ENCODE measurements at regions not wholly inside any gene's neighbourhood (a gene's known extent, or its start where the extent isn't known, plus 50 kb on each side); places are given as distances from the start of the nearest gene placed in this dataset.

- no peak overlapping the region for H3K27ac Mint-ChIP-seq
- H3K4me3 Mint-ChIP-seq: no peak overlapping the region
- H3K9me3 Mint-ChIP-seq (ENCODE audit: insufficient read depth): no peaks in the 10 kb centered on the region
- H3K4me1 Mint-ChIP-seq (ENCODE audit: low read depth): no peaks in the 10 kb centered on the region
- no peak for ATAC-seq
- no peaks in the 10 kb centered on the region for H3K36me3 Mint-ChIP-seq (ENCODE audit: low read depth)
- H3K27me3 Mint-ChIP-seq (ENCODE audit: low read depth): no peaks in the 10 kb centered on the region
- ChIA-PET CTCF (no interaction called here), POLR2A (no interaction called here)
- no peak for DNase-seq
These were observed 713.1 kb downstream of the CBLN2 start for GRCh38 chr18:71831039-71831438.

DNA sequence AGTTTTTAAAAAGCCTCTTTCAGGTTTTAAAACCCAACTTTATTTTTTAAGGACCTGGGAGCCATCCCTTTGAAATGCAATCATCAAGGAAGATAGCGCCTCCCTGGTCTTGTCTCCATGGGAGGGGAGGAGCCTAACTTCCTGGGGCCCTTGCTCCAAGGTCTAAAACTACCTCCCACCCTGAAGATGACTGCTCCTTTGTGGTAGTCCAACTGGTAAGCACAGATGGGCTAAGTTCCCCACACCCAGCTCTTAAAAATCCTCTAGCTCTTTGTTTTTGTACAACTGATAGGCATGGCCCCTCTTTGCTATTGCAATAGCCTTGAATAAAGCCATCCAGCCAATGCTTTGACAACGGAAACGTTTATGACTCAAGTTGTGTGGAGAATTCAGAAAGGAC is 716.8 kb downstream of the CBLN2 start:
- H3K27ac Mint-ChIP-seq: no peak overlapping the region
- H3K27me3 Mint-ChIP-seq (ENCODE audit: low read depth): no peaks in the 10 kb centered on the region
- no peaks in the 10 kb centered on the region for H3K4me1 Mint-ChIP-seq (ENCODE audit: low read depth)
- H3K4me3 Mint-ChIP-seq: no peak overlapping the region
- ATAC-seq (no peak), DNase-seq (no peak)
- POLR2A ChIA-PET: no interaction called here
- no peaks in the 10 kb centered on the region for H3K9me3 Mint-ChIP-seq (ENCODE audit: insufficient read depth)
- CTCF ChIA-PET: no interaction called here
- H3K36me3 Mint-ChIP-seq (ENCODE audit: low read depth): no peaks in the 10 kb centered on the region

DNA sequence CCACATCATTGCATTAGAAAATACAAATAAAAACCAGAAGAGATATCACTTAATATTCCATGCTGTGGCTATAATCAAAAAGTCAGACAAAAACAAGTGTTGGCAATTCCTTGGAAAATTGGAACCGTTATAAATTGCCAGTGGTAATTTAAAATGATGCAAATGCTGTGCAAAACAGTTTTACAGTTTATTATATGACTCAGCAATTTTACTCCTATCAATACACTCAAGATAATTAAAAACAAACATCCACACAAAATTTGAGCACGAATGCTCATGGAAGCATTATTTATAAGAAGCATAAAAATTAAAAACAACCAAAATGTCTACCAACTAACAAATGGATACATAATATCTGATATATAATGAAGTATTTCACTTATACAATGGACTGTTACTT is 728.8 kb downstream of the CBLN2 start:
- no peak overlapping the region for H3K27ac Mint-ChIP-seq
- POLR2A ChIA-PET: no interaction called here
- DNase-seq (no peak), ATAC-seq (no peak)
- H3K36me3 Mint-ChIP-seq (ENCODE audit: low read depth): no peaks in the 10 kb centered on the region
- H3K4me3 Mint-ChIP-seq: no peak overlapping the region
- H3K9me3 Mint-ChIP-seq (ENCODE audit: insufficient read depth): no peaks in the 10 kb centered on the region
- CTCF ChIA-PET: no interaction called here
- no peaks in the 10 kb centered on the region for H3K4me1 Mint-ChIP-seq (ENCODE audit: low read depth)
- H3K27me3 Mint-ChIP-seq (ENCODE audit: low read depth): no peaks in the 10 kb centered on the region

DNA sequence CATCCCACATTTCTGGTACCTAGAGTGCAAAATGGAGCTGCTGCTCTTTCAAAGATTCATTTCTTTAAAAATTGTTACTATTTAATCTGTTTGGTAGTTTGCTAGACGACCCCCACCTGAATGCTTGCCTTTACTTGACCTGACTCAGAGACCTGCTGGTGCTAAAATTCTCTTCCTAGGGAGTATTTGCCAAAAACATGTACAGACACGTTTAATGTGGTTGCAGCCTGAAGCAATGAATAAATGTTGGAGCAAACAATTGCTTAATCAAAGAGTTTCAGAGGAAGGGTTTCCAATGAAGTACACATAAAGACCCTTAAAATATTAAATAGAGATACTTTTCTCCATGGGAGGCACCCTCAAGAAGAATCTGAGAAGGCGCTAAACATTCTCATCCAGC is 734.4 kb downstream of the CBLN2 start:
- CTCF ChIA-PET: no interaction called here
- Mint-ChIP-seq H3K9me3 (ENCODE audit: insufficient read depth) (peaks cover 5% of the 10 kb centered on the region), H3K27me3 (ENCODE audit: low read depth) (no peaks in the 10 kb centered on the region), H3K4me1 (ENCODE audit: low read depth) (no peaks in the 10 kb centered on the region), H3K27ac (no peak overlapping the region), H3K36me3 (ENCODE audit: low read depth) (no peaks in the 10 kb centered on the region), H3K4me3 (no peak overlapping the region)
- ATAC-seq (no peak), DNase-seq (no peak)
- POLR2A ChIA-PET: interaction anchor here (0.6 kb wide), 1 partner anchor 504 kb away, joined by 6 read pairs; no protein-coding TSS in a partner anchor

GRCh38 chr18:71808616-71809015 is 735.5 kb downstream of the CBLN2 start:
- peaks cover 5% of the 10 kb centered on the region for H3K9me3 Mint-ChIP-seq (ENCODE audit: insufficient read depth)
- H3K36me3 Mint-ChIP-seq (ENCODE audit: low read depth): no peaks in the 10 kb centered on the region
- DNase-seq (no peak), ATAC-seq (no peak)
- H3K4me3 Mint-ChIP-seq: no peak overlapping the region
- ChIA-PET CTCF (no interaction called here), POLR2A (no interaction called here)
- no peaks in the 10 kb centered on the region for H3K4me1 Mint-ChIP-seq (ENCODE audit: low read depth)
- no peak overlapping the region for H3K27ac Mint-ChIP-seq
- H3K27me3 Mint-ChIP-seq (ENCODE audit: low read depth): no peaks in the 10 kb centered on the region

DNA sequence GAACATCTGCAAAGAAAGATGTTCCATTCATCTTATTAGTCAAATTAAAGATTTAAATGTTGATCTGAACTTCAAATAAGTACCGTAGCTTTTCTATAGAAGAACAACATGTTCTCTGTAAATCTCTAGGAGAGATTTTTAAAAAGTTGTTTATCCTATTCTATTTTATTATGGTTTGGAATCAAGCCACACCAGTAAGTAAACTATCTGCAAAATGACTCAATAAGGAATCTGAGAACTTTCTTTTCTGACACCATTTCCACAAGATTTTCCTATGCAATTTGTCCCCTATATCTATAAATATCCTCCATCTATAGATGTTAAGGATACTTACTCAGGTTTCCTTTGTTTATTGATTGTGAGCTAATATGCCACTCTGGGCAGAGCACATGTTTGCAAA is 736.6 kb downstream of the CBLN2 start:
- H3K27me3 Mint-ChIP-seq (ENCODE audit: low read depth): no peaks in the 10 kb centered on the region
- H3K4me1 Mint-ChIP-seq (ENCODE audit: low read depth): no peaks in the 10 kb centered on the region
- ChIA-PET CTCF (no interaction called here), POLR2A (no interaction called here)
- ATAC-seq (no peak), DNase-seq (no peak)
- H3K27ac Mint-ChIP-seq: no peak overlapping the region
- peaks cover 5% of the 10 kb centered on the region for H3K9me3 Mint-ChIP-seq (ENCODE audit: insufficient read depth)
- no peaks in the 10 kb centered on the region for H3K36me3 Mint-ChIP-seq (ENCODE audit: low read depth)
- no peak overlapping the region for H3K4me3 Mint-ChIP-seq

DNA sequence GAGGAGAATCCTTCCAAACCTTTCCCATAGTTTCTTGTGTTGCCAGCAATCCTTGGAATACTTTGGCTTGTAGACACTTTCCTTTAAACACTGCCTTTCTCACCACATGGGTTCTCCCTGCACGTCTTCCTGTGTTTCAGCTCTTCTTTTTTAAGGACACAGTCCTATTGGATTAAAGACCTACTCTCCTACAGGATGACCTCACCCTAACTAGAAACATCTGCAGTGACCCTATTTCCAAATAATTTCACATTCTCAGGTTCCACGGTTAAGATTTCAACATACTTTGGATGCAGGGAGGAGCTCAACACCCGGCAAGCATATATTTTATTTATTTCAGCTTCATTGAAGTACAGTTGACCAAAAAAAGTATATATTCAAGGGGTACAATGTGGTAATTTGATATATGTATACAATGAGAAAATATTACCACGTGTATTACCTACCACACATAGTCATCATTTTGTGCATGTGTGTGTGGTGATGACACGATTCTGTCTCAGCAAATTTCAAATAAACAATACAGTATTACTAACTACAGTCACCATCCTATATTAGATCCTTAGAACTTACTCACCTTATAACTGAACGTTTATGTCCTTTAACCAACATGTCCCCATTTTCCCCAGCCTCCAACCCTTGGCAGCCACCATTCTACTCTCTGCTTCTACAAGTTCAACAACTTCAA is 745.0 kb downstream of the CBLN2 start:
- ChIA-PET CTCF (no interaction called here), POLR2A (no interaction called here)
- ATAC-seq (no peak), DNase-seq (no peak)
- Mint-ChIP-seq H3K27ac (no peak overlapping the region), H3K9me3 (ENCODE audit: insufficient read depth) (no peaks in the 10 kb centered on the region), H3K27me3 (ENCODE audit: low read depth) (no peaks in the 10 kb centered on the region), H3K36me3 (ENCODE audit: low read depth) (no peaks in the 10 kb centered on the region), H3K4me3 (no peak overlapping the region), H3K4me1 (ENCODE audit: low read depth) (no peaks in the 10 kb centered on the region)

DNA sequence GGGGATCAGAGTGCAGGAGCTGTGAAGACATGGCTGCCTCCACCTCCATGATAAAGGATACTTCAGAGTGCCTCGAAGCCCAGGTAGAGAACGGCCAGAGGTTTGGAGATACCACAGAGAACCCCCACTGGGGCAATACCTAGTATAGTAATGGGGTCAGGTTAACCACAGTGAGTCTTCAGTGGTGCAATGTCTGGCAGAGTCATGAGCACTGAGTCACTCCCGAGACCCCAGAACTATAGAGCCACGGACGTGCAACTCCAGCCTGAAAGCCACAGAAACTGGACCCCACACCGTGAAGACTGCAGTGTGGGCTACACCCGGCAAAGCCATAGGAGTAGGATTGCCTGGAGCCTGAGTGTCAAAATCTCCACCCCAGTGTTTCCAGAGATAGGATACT is 746.6 kb downstream of the CBLN2 start:
- H3K9me3 Mint-ChIP-seq (ENCODE audit: insufficient read depth): no peaks in the 10 kb centered on the region
- H3K4me1 Mint-ChIP-seq (ENCODE audit: low read depth): no peaks in the 10 kb centered on the region
- POLR2A ChIA-PET: no interaction called here
- DNase-seq: no peak
- H3K36me3 Mint-ChIP-seq (ENCODE audit: low read depth): no peaks in the 10 kb centered on the region
- no peak for ATAC-seq
- no peaks in the 10 kb centered on the region for H3K27me3 Mint-ChIP-seq (ENCODE audit: low read depth)
- H3K27ac Mint-ChIP-seq: no peak overlapping the region
- CTCF ChIA-PET: no interaction called here
- H3K4me3 Mint-ChIP-seq: no peak overlapping the region

- ChIA-PET CTCF (interaction anchor here (0.6 to 1.6 kb wide), 4 partner anchors 14 to 1294 kb away, joined by 3 to 6 read pairs (median 3); no protein-coding TSS in a partner anchor), POLR2A (no interaction called here)
- Mint-ChIP-seq H3K27me3 (ENCODE audit: low read depth) (no peaks in the 10 kb centered on the region), H3K9me3 (ENCODE audit: insufficient read depth) (no peaks in the 10 kb centered on the region), H3K4me3 (no peak overlapping the region), H3K27ac (no peak overlapping the region), H3K36me3 (ENCODE audit: low read depth) (no peaks in the 10 kb centered on the region), H3K4me1 (ENCODE audit: low read depth) (no peaks in the 10 kb centered on the region)
- ATAC-seq: no peak
- no peak for DNase-seq
These were observed 759.4 kb downstream of the CBLN2 start for GRCh38 chr18:71784777-71785176.

- peaks cover 8% of the 10 kb centered on the region for H3K9me3 Mint-ChIP-seq (ENCODE audit: insufficient read depth)
- no peaks in the 10 kb centered on the region for H3K27me3 Mint-ChIP-seq (ENCODE audit: low read depth)
- H3K36me3 Mint-ChIP-seq (ENCODE audit: low read depth): no peaks in the 10 kb centered on the region
- ATAC-seq: no peak
- no peak overlapping the region for H3K27ac Mint-ChIP-seq
- ChIA-PET POLR2A (no interaction called here), CTCF (no interaction called here)
- H3K4me1 Mint-ChIP-seq (ENCODE audit: low read depth): no peaks in the 10 kb centered on the region
- no peak overlapping the region for H3K4me3 Mint-ChIP-seq
- DNase-seq: no peak
These were observed 783.6 kb downstream of the CBLN2 start for GRCh38 chr18:71760541-71760940.

DNA sequence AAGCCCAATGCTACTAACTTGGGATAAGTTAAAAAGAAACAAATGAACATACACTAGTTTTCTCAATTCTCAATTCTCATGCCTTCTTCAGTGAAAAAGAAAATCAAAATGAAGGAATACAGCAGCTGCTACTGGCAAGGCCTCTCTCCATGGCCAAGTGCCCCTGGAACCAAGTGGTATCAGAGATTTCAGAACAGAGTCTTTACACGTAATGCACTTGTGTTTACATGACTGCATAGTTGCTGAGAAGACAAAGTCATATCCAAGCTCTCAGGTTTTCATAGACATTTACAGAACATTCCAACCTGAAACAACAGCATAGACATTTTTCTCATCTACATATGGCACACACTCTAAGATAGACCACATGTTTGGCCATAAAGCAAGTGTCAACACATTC is 789.9 kb downstream of the CBLN2 start:
- ChIA-PET CTCF (no interaction called here), POLR2A (no interaction called here)
- no peaks in the 10 kb centered on the region for H3K36me3 Mint-ChIP-seq (ENCODE audit: low read depth)
- no peak overlapping the region for H3K4me3 Mint-ChIP-seq
- no peaks in the 10 kb centered on the region for H3K27me3 Mint-ChIP-seq (ENCODE audit: low read depth)
- H3K27ac Mint-ChIP-seq: no peak overlapping the region
- H3K9me3 Mint-ChIP-seq (ENCODE audit: insufficient read depth): peaks cover 5% of the 10 kb centered on the region
- H3K4me1 Mint-ChIP-seq (ENCODE audit: low read depth): no peaks in the 10 kb centered on the region
- no peak for ATAC-seq
- DNase-seq: no peak

GRCh38 chr18:71743634-71744033 is 800.5 kb downstream of the CBLN2 start:
- ATAC-seq: no peak
- ChIA-PET CTCF (no interaction called here), POLR2A (no interaction called here)
- Mint-ChIP-seq H3K27me3 (ENCODE audit: low read depth) (no peaks in the 10 kb centered on the region), H3K4me1 (ENCODE audit: low read depth) (no peaks in the 10 kb centered on the region), H3K4me3 (no peak overlapping the region), H3K36me3 (ENCODE audit: low read depth) (no peaks in the 10 kb centered on the region), H3K27ac (no peak overlapping the region), H3K9me3 (ENCODE audit: insufficient read depth) (no peaks in the 10 kb centered on the region)
- no peak for DNase-seq

DNA sequence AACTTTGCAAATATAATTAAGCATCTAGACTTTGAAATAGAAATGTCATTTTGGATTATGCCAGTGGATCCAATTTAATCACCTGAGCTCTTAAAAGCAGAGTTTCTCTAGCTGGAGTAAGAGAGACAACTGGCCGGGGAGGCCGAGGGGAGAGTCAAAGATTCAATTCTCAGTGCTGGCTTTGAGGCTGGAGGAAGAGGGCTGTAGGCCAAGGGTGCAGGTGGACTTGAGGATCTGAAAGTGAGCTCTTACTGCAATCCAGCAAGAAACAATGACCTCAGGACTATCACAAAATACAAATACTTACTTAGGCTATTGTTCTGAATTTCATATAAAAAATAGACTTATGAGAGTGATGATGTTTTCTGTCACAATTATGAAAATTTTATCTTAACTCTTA is 814.5 kb downstream of the CBLN2 start:
- H3K27me3 Mint-ChIP-seq (ENCODE audit: low read depth): no peaks in the 10 kb centered on the region
- ChIA-PET CTCF (no interaction called here), POLR2A (no interaction called here)
- H3K27ac Mint-ChIP-seq: no peak overlapping the region
- no peak overlapping the region for H3K4me3 Mint-ChIP-seq
- H3K36me3 Mint-ChIP-seq (ENCODE audit: low read depth): no peaks in the 10 kb centered on the region
- no peaks in the 10 kb centered on the region for H3K4me1 Mint-ChIP-seq (ENCODE audit: low read depth)
- DNase-seq (no peak), ATAC-seq (no peak)
- peaks cover 5% of the 10 kb centered on the region for H3K9me3 Mint-ChIP-seq (ENCODE audit: insufficient read depth)

Data from activated CD8-positive, alpha-beta T cell treated with anti-CD3 and anti-CD28 coated beads, Interleukin-2, amount 10 ng/mL, durations not matched to agents 7 days and 5 days (primary cell).